ENCODE measurements at regions not wholly inside any gene's neighbourhood (a gene's known extent, or its start where the extent isn't known, plus 50 kb on each side); places are given as distances from the start of the nearest gene placed in this dataset.

- no peaks in the 10 kb centered on the region for H3K36me3 ChIP-seq (ENCODE audit: control insufficient read depth, insufficient read depth, low read length)
- TF ChIP-seq CTCF (IDR thresholded peaks at IDR 0.05; ENCODE audit: insufficient read depth, low read depth, low read length), result no peak
- H3K27me3 ChIP-seq (ENCODE audit: control insufficient read depth, insufficient read depth, low read length), result no peaks in the 10 kb centered on the region
- DNase-seq (ENCODE audit: low read depth), result no peak
- POLR2A ChIA-PET, result no interaction called here
- H3K4me3 ChIP-seq (ENCODE audit: low read depth, low read length), result no peak overlapping the region
- CTCF ChIA-PET, result no interaction called here
Observed at GRCh38 chr17:74134991-74135390, 68.5 kb upstream of the RPL38 start.

- Histone ChIP-seq H3K27me3 (ENCODE audit: control insufficient read depth, insufficient read depth, low read length) (no peaks in the 10 kb centered on the region), H3K36me3 (ENCODE audit: control insufficient read depth, insufficient read depth, low read length) (no peaks in the 10 kb centered on the region), H3K4me3 (ENCODE audit: low read depth, low read length) (no peak overlapping the region)
- CTCF ChIA-PET, result no interaction called here
- no peak for TF ChIP-seq CTCF (IDR thresholded peaks at IDR 0.05; ENCODE audit: insufficient read depth, low read depth, low read length)
- POLR2A ChIA-PET, result no interaction called here
- no peak for DNase-seq (ENCODE audit: low read depth)
Observed at GRCh38 chr17:74135391-74136167, 67.9 kb upstream of the RPL38 start.

DNA sequence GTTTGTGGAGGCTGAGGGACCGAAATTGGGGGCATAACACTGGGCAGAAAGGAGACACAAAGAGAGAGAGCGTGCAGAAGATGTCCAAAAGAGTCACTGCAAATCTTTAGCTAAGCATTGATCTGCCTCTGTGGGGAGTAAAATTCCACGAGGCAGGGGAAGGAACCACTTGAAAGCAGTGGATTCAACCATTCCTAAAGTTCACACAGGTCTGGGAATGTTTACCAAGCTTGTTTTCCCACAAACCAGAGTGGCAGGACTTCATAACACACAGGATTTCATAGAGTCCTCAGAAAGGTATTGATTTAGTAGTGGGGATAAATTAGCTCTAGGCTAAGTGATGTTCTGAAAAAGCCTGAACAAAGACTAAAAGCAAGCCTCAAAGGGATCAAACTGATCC lies 66.1 kb upstream of the RPL38 start:
- no peak for DNase-seq (ENCODE audit: low read depth)
- no peaks in the 10 kb centered on the region for H3K27me3 ChIP-seq (ENCODE audit: control insufficient read depth, insufficient read depth, low read length)
- ChIA-PET CTCF (no interaction called here), POLR2A (no interaction called here)
- H3K4me3 ChIP-seq (ENCODE audit: low read depth, low read length), result no peak overlapping the region
- no peak for TF ChIP-seq CTCF (IDR thresholded peaks at IDR 0.05; ENCODE audit: insufficient read depth, low read depth, low read length)
- no peaks in the 10 kb centered on the region for H3K36me3 ChIP-seq (ENCODE audit: control insufficient read depth, insufficient read depth, low read length)

DNA sequence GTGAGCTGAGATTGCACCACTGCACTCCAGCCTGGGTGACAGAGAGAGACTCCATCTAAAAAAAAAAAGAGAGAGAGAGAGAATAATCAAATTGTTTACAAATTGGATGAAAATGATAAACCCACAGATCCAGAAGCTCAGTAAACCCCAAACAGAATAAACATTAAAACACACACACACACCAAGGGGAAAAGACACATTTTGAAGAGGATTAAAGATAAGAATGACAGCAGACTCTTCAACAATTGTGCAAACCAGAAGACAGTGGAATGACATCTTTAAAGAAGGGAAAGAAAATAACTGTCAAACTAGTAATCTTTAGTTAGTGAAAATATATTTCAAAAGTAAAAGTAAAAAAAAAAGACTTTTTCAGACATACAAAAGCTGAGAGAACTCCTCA lies 64.4 kb upstream of the RPL38 start:
- Histone ChIP-seq H3K36me3 (ENCODE audit: control insufficient read depth, insufficient read depth, low read length) (no peaks in the 10 kb centered on the region), H3K27me3 (ENCODE audit: control insufficient read depth, insufficient read depth, low read length) (no peaks in the 10 kb centered on the region), H3K4me3 (ENCODE audit: low read depth, low read length) (no peak overlapping the region)
- POLR2A ChIA-PET, result no interaction called here
- no peak for DNase-seq (ENCODE audit: low read depth)
- no peak for TF ChIP-seq CTCF (IDR thresholded peaks at IDR 0.05; ENCODE audit: insufficient read depth, low read depth, low read length)
- CTCF ChIA-PET, result interaction anchor here (0.6 kb wide), 1 partner anchor 10 kb away, joined by 3 read pairs; no protein-coding TSS in a partner anchor

GRCh38 chr17:74140282-74140681 lies 63.2 kb upstream of the RPL38 start:
- no peak for DNase-seq (ENCODE audit: low read depth)
- TF ChIP-seq CTCF (IDR thresholded peaks at IDR 0.05; ENCODE audit: insufficient read depth, low read depth, low read length), result no peak
- no peaks in the 10 kb centered on the region for H3K27me3 ChIP-seq (ENCODE audit: control insufficient read depth, insufficient read depth, low read length)
- POLR2A ChIA-PET, result no interaction called here
- H3K36me3 ChIP-seq (ENCODE audit: control insufficient read depth, insufficient read depth, low read length), result no peaks in the 10 kb centered on the region
- CTCF ChIA-PET, result interaction anchor here (0.6 kb wide), 1 partner anchor 36 kb away, joined by 4 read pairs; no protein-coding TSS in a partner anchor
- H3K4me3 ChIP-seq (ENCODE audit: low read depth, low read length), result no peak overlapping the region
